T-helper 1 cell (primary cell): ENCODE measurements at regions not wholly inside any gene's neighbourhood (a gene's known extent, or its start where the extent isn't known, plus 50 kb on each side); places are given as distances from the start of the nearest gene placed in this dataset.
"Not testable (repeated sequence)": the region's sequence is repeated elsewhere in the genome, so short reads cannot be mapped to it uniquely, and the experiment has no call there.

Experiments
- DNase-seq, 5 donors: peaks; one replicate each; pipeline ENCODE4 v3.0.0-alpha.2; 2012 to 2020

DNA sequence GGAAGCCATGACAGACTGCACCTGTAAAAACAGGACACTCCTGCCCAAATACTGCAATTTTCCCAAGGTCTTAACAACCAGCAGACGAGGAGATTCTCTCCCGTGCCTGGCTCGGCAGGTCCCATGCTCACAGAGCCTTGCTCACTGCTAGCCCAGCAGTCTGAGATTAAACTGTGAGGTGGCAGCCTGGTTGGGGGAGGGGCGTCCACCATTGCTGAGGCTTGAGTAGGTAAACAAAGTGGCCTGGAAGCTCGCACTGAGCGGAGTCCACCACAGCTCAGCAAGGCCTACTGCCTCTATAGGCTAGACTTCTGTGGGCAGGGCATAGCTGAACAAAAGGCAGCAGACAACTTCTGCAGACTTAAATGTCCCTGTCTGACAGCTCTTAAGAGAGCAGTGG is 80.3 kb downstream of the ANXA5 start:
- not testable (repeated sequence) for DNase-seq

DNA sequence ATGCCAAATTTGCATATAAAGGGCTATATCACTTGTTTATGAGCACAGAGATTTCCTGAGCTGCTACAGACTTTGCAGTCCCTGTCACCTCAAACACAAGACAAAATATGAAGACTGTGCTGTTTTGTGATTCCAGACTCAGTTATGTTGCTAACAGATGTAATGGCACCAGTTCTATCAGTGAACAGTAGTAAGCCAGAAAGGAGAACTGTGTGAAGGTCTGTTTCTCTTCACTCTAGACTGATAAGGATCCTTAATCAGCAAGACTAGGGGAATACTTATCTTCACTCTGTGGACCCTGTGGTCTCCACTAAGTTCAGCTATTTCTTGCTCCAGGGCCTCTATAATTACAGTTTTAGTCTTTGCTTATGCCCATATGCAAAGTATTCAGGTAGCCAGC is 82.7 kb downstream of the ANXA5 start:
- DNase-seq, result no peak

DNA sequence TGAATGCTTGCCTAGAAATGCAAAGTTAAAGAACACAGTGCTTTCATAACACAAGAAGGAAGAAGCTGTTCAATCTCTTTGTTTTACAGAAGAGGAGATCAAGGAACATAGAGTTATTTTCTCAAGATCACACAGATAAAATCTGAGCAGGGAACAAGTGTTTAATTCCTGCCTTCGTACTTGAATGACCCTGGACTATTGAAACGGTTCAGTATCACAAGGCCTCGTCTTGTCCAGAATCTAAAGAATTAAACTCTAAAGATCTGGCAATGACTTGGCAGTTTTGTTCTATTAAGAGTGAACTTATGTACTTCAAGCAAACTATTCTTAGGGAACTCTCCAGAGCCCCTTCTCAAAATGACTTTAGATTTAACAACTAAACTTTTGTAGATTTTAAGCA is 97.7 kb downstream of the ANXA5 start:
- DNase-seq, result no peak

DNA sequence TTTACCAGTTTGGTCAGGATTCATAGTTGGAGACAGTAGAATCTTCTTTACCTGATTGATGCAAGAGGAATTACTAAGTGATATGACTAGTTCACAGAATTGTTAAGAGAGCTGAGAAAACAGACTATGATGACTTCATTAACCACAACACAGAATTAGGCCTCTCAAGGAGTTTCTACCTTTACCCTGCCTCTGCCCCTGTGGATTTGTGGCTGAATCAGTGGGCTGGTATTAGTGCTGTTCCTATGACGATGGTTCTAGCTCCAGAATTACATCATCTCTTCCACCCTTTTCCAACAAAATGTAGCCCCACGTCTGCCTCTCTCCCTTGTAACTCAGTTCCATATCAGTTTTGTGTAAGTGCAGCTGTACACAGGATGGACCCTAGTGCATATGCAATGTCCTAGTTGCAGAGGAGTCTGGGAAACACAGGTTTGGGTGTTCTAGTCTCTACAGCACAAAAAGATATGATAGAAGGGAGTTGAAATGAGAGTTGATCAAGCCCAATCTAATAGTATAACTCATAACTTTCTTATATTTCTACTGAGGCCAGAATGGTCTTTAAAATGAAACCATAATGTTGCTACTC is 99.3 kb downstream of the ANXA5 start:
- peak in 1 of 5 donors; percentile 14 for DNase-seq

DNA sequence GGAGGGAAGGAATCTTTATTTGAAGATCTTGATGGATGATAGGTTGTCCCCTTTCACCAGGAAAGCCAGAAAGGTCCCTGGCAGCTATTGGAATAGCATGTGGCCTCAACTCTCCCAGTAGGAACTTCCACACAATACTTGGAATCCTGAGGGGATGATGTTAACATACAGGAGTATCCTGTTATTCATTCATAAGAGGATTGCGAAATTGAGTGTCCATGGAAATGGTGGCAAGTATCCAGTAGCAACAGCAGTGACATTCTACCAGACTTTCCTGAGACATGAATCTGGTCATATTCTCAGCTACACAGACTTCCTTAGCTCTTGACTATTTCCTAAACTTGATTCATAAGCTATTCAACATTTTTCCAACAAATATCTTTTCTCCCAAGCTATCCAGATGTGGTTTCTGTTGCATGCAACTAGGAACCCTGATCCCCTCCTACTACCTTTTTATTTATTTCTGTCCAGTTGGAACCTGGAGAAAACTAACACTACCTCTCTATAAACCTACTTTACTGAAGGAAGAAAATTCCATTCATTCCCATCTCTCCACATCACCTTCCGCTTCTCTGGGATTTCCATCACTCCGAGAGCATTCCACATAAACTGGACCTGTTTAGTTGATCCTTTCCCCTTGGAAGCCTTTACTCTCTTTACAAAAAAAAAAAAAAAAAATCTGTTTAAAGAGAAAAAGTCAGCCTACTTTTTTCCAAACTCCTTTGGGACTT is 101.8 kb downstream of the ANXA5 start:
- DNase-seq, result no peak

DNA sequence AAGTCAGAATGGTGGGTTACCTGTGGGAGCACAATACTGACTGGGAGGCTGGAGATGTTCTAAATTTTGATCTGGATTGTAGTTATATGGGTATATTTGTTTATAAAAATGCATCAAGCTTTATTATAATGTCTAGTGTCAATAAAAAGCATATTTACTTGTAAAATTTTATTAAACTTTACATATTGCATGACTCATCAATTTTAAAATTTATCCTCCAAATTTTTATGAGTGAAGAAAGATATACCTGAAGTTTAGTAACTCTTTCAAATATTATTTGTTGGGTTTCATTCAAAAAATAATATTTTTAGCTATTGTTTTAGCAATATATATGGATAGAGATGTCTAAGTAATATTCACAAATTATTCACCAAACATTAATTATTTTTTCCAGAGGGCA is 103.0 kb downstream of the ANXA5 start:
- DNase-seq, result no peak

DNA sequence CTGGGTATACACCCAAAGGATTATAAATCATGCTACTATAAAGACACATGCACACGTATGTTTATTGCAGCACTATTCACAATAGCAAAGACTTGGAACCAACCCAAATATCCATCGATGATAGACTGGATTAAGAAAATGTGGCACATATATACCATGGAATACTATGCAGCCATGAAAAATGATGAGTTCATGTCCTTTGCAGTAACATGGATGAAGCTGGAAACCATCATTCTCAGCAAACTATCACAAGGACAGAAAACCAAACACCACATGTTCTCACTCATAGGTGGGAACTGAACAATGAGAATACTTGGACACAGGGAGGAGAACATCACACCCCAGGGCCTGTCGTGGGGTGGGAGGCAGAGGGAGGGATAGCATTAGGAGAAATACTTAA is 104.5 kb downstream of the ANXA5 start:
- not testable (repeated sequence) for DNase-seq

DNA sequence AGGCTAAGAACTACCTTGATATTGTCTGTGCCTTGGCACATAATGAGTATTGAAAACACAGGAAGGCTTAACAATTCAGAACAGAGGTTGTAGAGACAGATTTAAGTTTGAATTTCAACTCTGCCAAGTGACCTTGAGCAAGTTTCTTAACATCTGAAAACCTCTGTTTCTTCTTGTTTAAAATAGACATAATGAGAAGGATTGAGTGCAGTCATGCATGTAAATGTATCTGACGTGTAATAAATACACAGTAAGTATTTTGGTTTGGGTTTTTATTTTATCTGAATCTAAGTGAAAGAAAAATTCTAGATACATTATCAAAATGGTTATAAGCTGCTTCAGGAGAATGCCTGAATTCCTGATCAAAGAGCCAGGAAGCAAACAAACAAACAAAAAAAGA is 111.9 kb downstream of the ANXA5 start:
- no peak for DNase-seq

DNA sequence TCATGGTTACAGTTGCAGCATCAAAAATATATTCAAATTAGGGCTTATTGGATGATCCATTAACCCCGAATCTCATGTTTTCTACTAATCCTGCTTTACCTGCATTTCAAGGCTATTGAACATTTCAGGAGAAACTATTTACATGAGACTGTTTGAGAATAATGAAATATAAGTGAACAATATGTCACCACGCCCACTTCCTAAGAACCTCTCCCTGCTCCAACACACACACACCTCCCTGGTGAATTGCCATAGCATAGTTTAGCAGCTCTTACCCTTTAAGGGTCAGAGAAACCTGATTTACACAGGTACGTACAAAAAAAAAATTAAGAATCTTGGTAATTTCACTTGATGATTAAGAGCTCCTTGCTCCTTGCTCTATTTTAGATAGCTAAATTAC is 113.4 kb downstream of the ANXA5 start:
- DNase-seq, result no peak

DNA sequence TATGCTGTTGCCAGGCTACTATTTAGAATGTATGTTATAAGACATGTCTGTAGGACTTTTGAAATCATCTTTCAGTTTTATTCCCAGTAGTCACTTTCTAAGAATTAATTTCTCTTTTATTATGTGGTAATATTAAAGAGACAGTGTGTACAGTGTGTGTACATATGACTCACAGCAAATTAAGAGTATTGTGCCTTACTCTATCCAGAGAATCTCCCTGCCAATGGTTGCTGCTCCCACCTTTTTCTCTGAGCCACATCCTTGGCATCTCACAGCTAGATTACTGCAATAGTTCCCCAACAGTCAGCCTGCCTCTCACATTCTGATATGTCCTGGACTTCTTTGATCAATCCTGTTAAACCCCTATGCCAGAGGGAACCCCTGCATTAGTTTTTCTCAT is 114.5 kb downstream of the ANXA5 start:
- DNase-seq, result no peak

DNA sequence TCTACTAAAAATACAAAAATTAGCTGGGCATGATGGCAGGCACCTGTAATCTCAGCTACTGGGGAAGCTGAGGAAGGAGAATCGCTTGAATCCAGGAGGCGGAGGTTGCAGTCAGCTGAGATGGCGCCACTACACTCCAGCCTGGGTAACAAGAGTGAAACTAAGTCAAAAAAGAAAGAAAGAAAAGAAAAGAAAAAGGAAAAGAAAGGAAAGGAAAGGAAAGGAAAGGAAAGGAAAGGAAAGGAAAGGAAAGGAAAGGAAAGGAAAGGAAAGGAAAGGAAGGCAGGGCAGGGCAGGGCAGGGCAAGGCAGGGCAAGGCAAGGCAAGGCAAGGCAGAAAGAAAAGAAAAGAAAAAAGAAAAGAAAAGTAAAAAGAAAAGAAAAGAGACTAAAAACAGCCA is 121.4 kb downstream of the ANXA5 start:
- DNase-seq, result not testable (repeated sequence)

DNA sequence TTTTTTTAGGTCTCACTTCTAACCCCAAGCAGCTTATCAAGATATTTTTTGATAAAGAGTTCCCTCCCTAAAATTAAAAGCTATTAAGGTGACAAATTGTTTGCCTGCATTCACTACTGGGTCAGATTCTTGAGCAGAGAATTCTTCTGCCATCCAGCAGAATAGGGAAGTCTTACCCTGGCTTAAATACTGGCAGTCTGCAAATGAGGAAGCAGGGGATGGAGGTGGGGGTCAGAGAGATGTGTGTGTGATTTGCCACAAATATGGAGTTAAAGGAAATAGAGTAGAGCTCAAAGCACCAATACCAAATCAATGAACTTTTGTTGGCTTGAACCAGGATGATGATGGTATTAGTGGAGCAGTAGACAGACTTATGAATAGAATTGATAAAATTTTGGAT is 122.2 kb downstream of the ANXA5 start:
- DNase-seq, result no peak

DNA sequence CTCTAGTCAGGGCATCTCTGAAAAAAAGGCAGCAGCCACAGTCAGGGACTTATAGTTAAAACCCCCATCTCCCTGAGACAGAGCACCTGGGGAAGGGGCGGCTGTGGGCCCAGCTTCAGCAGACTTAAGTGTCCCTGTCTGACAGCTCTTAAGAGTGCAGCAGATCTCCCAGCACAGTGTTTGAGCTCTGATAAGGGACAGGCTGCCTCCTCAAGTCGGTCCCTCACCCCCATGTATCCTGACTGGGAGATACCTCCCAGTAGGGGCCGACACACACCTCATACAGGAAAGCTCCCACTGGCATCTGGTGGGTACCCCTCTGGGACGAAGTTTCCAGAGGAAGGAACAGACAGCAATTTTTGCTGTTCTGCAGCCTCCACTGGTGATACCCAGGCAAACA is 129.0 kb downstream of the ANXA5 start:
- no peak for DNase-seq

DNA sequence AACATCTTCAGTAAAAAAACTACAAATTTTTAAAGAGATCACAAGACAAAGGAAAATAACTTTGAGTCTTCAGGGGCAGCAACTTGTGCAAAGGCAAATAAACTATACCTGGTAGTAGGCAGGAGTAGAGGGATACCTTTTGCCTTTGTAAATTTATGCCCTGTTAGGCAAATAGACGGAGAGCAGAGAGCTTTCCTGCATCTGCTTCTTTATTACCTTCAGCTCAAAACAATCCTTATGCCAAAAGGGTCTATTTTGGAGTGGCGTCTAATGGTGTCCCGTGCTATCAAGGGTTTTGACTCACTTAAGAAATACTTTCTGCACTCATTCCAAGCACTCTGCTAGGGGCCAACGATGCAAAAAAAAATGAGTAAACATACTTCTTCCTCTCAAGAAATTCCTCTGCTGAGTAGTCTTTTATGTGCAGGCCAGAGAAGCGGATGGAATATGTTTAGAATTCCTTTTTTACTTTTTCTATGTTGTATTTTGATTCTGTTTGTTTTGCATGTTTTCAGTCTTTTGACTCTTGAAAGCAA is 131.9 kb downstream of the ANXA5 start:
- no peak for DNase-seq

DNA sequence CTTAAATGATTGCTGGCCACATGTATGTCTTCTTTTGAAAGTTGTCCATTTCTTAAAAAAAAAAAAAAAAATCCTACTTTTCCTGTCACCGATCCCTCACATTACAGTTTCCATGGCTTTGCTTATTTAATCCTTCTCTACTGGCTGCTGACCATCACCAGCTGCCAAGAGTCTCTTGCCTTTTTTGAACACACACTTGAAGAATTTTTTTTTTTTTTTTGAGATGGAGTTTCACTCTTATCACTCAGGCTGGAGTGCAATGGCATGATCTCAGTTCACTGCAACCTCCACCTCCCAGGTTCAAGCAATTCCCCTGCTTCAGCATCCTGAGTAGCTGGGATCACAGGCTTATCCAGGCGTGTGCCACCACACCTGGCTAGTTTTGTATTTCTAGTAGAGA is 134.0 kb downstream of the ANXA5 start:
- DNase-seq, result no peak

DNA sequence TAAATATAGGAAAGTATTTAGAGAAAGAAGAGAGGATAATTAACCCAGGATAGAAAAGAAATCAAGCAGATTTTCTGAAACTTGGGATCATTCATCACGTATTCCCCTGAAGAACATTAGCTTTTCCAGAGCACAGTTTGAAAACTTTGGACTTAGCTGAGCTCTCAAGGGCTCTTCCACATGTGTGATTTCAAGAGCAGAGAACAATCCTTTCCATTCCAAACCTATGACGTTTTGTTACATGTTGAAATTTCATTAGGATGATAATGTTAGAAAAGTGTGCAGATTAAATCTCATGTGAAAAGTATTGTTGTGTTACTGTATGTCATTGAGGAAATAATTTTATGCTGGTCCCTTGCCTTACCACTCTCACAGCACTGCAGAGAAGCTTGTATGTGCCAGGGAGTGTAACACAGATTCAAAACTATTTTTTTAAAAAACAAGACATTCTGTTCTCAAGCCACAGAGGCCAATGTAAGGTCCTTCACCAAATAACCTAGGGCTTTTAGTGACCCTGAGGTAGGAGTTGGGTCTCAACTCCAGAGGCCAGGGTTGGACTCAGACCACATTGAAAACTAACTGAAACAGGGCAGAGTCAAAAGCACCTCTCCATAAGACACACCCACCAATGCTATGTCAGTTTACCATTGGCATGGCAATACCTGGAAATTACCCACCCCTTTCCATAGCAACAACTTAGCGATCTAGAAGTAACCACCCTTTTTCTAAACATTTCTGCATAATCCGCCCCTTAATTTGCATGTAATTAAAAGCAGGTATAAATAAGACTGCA is 141.3 kb downstream of the ANXA5 start:
- no peak for DNase-seq

DNA sequence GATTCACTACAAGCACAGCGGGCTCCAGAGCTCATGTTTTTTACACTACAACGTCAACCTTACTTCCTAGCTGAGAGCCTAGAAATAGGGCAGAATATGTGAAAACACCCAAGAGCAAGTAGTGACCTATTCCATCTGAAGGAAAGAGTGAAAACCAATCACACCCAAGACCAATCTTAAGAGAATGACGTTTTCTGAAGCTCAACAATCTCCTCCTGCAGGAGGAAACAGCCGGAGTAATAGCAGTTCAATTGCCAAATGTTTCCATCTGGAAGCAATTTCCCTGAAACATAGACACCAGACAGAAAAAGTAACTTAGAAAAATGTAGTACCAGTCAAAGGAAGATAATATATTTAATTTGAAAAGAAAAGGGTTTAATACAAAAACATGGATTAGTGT is 142.4 kb downstream of the ANXA5 start:
- DNase-seq, result no peak

DNA sequence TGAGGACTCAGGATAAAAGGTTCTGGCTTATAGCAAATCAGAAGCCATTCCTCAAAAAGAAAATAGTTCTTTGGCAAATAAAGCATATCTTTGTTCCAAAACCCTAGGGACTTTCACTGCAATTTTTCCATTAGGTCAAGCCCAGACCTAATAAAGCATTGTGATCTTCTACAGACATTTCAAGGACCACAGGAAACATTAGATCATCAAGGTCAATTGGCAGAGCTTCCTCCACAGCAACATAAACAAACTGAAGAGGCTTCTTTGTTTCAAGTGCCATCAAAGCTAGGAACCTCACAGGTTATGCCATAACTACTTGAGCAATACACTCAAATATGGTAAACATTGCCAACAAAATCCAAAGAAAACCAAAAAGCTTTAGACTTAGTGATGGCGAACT is 144.9 kb downstream of the ANXA5 start:
- DNase-seq, result no peak

DNA sequence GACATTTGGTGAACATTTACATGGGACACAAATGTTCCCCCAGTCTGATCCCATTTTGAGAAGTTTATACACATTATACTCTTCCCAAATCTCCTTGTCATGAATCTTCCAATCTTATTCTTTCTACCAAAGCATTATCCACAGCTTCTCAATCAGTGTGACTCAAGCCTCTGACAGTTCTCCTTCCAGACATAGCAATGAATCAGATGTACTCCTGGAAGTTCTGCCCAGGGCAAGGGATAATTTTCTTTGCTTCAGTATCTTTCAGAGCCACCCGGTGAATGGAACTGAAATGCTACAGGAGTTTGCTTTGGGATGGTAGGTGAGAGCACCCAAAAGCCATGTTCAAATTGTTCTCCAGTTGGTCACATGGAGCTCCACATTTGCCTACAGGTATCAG is 145.5 kb downstream of the ANXA5 start:
- no peak for DNase-seq

DNA sequence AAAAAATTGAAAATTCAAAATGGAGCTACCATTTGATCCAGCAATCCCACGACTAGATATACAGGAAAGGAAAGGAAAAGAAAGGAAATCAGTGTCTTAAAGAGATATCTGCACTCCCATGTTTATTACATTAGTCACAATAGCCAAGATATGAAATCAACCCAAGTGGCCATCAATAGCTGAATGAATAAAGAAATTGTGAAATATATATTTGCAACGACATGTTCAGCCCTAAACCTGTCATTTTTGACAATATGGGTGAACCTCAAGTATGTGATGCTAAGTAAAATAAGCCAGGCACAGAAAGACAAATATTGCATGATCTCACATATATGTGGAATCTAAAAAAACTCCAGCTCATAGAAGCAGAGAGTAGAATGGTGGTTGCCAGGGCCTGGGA is 155.1 kb downstream of the ANXA5 start:
- no peak for DNase-seq

DNA sequence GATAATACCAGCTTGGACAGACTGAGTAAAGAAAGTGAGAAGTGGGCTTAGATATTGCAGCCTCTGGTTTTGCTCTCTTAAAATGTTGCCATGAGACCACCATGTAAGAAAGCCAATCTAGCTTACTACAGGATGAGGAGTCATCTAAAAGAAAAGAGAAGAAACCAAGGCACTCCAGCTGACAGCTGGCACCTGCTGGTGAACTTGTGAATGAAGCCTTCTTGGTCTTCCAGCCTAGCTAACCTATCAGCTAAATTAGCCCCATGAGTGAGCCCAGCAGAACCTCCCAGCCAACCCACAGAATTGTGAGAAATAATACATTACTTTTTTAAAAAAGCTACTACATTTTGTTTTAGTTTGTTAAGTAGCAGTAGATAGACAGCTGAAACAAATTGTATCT is 154.5 kb upstream of the QRFPR start:
- no peak for DNase-seq

DNA sequence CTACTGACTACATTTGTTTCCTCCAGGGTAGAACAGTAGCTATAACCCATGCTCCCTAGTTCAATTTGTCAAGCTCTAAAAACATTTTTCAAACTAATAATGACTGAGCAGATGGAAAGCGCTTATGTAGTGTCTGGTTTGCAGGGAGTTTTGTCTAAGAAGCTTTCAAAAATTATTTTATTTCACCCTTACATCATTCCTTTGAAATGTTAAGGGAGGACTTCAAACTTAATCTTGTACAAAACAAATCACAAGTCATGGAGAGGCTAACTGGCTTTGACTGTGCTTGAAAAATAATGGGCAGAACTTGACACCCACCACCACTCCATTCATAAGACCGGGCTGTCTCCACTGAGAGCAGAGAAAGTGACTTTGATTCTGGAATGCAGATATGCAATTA is 153.4 kb upstream of the QRFPR start:
- DNase-seq, result no peak

DNA sequence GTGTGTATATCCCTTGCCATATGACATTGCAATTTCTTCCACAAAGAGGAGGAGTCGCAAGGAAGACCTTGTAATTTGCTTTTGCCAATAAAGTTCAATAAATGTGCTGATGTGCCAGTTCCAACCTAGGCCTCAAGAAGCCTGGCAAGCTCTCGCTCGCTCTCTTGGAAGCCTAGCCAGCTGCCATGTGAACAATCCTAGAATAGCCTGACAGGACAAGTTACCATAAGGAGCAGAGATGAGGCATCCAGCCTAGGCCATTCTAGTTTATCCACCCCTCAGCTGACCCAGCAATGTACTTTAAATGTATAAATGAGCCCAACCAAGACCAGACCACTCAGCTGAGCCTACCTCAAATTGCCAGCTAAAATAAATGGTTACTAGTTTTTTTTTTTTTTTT is 145.7 kb upstream of the QRFPR start:
- no peak for DNase-seq
